Transverse colon (tissue), 4 donors: ENCODE measurements at regions not wholly inside any gene's neighbourhood (a gene's known extent, or its start where the extent isn't known, plus 50 kb on each side); places are given as distances from the start of the nearest gene placed in this dataset.

ENCODE experiments used
- DNase-seq: peaks from one replicate; pipeline ENCODE4 v3.0.0-alpha.2; 2019
- H3K27ac ChIP-seq, 4 donors: fragments of 200-600 bp; sonication (generic); 2 replicates each; pipeline ENCODE4 v1.5.1; 2016 to 2018; ENCODE audit warnings: inconsistent platforms in 4 of 4
- H3K27me3 ChIP-seq: fragments of 200-600 bp; sonication (generic); 2 replicates; pipeline ENCODE4 v1.5.1; 2017; ENCODE audit warnings: inconsistent platforms
- H3K36me3 ChIP-seq, 4 donors: fragments of 200-600 bp; sonication (generic); 2 replicates each; pipeline ENCODE4 v1.5.1; 2017 to 2019; ENCODE audit warnings: inconsistent platforms in 4 of 4
- H3K4me1 ChIP-seq, 4 donors: fragments of 200-600 bp; sonication (generic); 2 replicates each; pipeline ENCODE4 v1.5.1; 2017 to 2020; ENCODE audit warnings: inconsistent platforms in 4 of 4
- H3K4me3 ChIP-seq, 4 donors: fragments of 200-600 bp; sonication (generic); 1 replicate in 1 of 4; 2 replicates in 3 of 4; pipeline versions ENCODE4 v1.5.1 to v1.6.1; 2017 to 2019; ENCODE audit warnings: inconsistent platforms in 4 of 4
- H3K9me3 ChIP-seq, 2 donors: fragments of 200-600 bp; sonication (generic); 2 replicates each; pipeline ENCODE4 v1.5.1; 2017 to 2019; ENCODE audit warnings: inconsistent platforms in 2 of 2
- CTCF ChIP-seq, 5 experiments: fragments of 200-600 bp in 3 of 5; fragments of 450-650 bp in 2 of 5; sonication (generic) in 3 of 5; IDR thresholded peaks; 1 replicate in 2 of 5; 2 replicates in 3 of 5; pipeline ENCODE4 v1.5.1; 2016 to 2017; ENCODE audit warnings: antibody characterized with exemption in 5 of 5, inconsistent platforms in 3 of 5, mild to moderate bottlenecking in 2 of 5, moderate library complexity in 1 of 5
- EP300 ChIP-seq: sonication (generic); formaldehyde crosslinking; IDR thresholded peaks from one replicate; pipeline ENCODE4 v1.6.1; 2017; ENCODE audit warnings: antibody characterized with exemption, low read depth
- POLR2A ChIP-seq: fragments of 450-650 bp; IDR thresholded peaks from one replicate; pipeline ENCODE4 v1.6.1; 2016; ENCODE audit warnings: antibody characterized with exemption, mild to moderate bottlenecking, moderate library complexity
- POLR2AphosphoS5 ChIP-seq, 3 donors: sonication (generic); formaldehyde crosslinking; IDR thresholded peaks; one replicate each; pipeline ENCODE4 v1.6.1; 2016; ENCODE audit warnings: antibody characterized with exemption in 3 of 3
- WGBS, 2 donors: methylation state at CpG; one replicate each; pipeline ENCODE4 v1.1.5; 2018; ENCODE audit warnings: low coverage in 1 of 2; 5-methylcytosine and 5-hydroxymethylcytosine counted together
- in situ Hi-C, 4 donors: fragments of 200-750 bp; cut with MboI; loops; one replicate each; pipeline versions ENCODE4 v1.15.0 to v1.15.1; 2017; ENCODE audit warnings: low sequenced_read_pairs in 3 of 4, low pct_ligation_motif_present in 1 of 4, low pct_unique_long_range_greater_than_20kb in 1 of 4
- intact Hi-C: fragments of 100-400 bp; cut with DNase I; formaldehyde crosslinking; loops from one replicate; pipeline ENCODE4 v1.15.1; 2023; ENCODE audit warnings: low total_unique reads

DNA sequence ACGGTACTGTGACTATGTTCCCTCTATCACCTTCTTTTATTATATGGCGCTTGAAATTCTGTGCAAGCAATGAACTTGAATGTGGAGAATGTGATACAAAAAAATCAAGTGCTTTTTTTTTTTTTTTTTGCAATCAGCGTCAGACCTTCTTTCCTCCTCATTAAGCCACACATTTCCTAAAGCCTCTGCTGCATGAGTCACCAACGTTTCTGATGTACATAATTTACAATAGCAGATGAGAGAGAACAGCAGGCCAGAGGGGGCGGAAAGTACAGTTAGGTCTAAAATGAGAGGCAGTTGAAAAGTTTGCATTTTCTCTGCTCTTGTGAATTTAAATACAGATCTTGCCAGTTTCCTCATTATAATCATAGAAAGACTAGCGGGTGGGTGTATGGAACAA lies 114.6 kb upstream of the RIPOR2 start:
- intact Hi-C loops (no loop called here), in situ Hi-C loops (no loop called here)
- peaks cover 0 to 31% (median 3%) of the 10 kb centered on the region in 4 donors for H3K4me1 ChIP-seq
- H3K9me3 ChIP-seq: no peaks in the 10 kb centered on the region
- H3K36me3 ChIP-seq: no peaks in the 10 kb centered on the region
- H3K4me3 ChIP-seq: no peak overlapping the region
- H3K27ac ChIP-seq: peak overlapping the region in 1 of 4 donors; percentile 52
- no peaks in the 10 kb centered on the region for H3K27me3 ChIP-seq
- 18 to 23% methylated on average over 5 to 6 of the region's 6 CpGs for WGBS, 2 donors
- peak; percentile 22 for DNase-seq
- TF ChIP-seq CTCF (IDR thresholded peaks at IDR 0.05) (no peak), POLR2A (no peak), POLR2AphosphoS5 (IDR thresholded peaks at IDR 0.05) (no peak), EP300 (no peak)

DNA sequence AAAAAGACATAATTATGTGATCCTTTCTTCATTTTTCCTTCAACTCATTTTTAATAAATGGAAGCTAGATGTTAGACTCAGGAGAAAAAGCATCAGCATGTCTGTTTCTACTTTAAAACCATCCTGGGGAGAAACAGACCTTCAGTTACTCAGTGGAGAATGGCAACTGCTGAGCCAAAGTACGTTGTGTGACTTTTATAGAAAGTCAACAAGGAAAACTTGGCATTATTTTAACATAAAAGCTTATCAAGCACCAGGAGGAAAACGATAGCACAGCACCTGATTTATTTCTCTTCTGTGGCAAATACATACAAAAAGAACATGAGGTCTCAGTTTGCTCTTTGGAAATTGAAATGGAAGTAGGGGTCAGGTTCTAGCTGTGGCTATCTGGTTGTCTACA lies 115.3 kb upstream of the RIPOR2 start:
- no peaks in the 10 kb centered on the region for H3K36me3 ChIP-seq
- TF ChIP-seq EP300: no peak
- TF ChIP-seq POLR2AphosphoS5 (IDR thresholded peaks at IDR 0.05): no peak
- TF ChIP-seq CTCF (IDR thresholded peaks at IDR 0.05): no peak
- no peak for TF ChIP-seq POLR2A
- H3K27ac ChIP-seq: peak overlapping the region in 1 of 4 donors; percentile 52
- no peaks in the 10 kb centered on the region for H3K9me3 ChIP-seq
- 7 to 17% methylated on average over 2 of the region's 2 CpGs for WGBS, 2 donors
- DNase-seq: no peak
- H3K4me3 ChIP-seq: no peak overlapping the region
- intact Hi-C loops: no loop called here
- in situ Hi-C loops: no loop called here
- H3K27me3 ChIP-seq: no peaks in the 10 kb centered on the region
- H3K4me1 ChIP-seq: peaks cover 0 to 31% (median 3%) of the 10 kb centered on the region in 4 donors

- no peak for TF ChIP-seq EP300
- TF ChIP-seq POLR2AphosphoS5 (IDR thresholded peaks at IDR 0.05): peak in 1 of 3 donors; percentile 13
- TF ChIP-seq CTCF (IDR thresholded peaks at IDR 0.05): no peak
- H3K27ac ChIP-seq: no peak overlapping the region
- intact Hi-C loops: no loop called here
- in situ Hi-C loops: no loop called here
- 64% methylated on average over 1 of the region's 1 CpG; no CpG with 5 or more reads in 1 of the 2 donors for WGBS, 2 donors
- DNase-seq: peak; percentile 30
- no peaks in the 10 kb centered on the region for H3K27me3 ChIP-seq
- H3K9me3 ChIP-seq: no peaks in the 10 kb centered on the region
- H3K36me3 ChIP-seq: no peaks in the 10 kb centered on the region
- H3K4me3 ChIP-seq: no peak overlapping the region
- H3K4me1 ChIP-seq: peaks cover 0 to 31% (median 3%) of the 10 kb centered on the region in 4 donors
These were observed 116.4 kb upstream of the RIPOR2 start for GRCh38 chr6:25052181-25052580.

- no peak for DNase-seq
- whole genome bisulfite sequencing, 2 donors: 60% methylated on average over 1 to 2 of the region's 2 CpGs
- H3K4me1 ChIP-seq: peaks cover 0 to 31% (median 3%) of the 10 kb centered on the region in 4 donors
- intact Hi-C loops (no loop called here), in situ Hi-C loops (no loop called here)
- no peaks in the 10 kb centered on the region for H3K9me3 ChIP-seq
- H3K4me3 ChIP-seq: no peak overlapping the region
- no peaks in the 10 kb centered on the region for H3K36me3 ChIP-seq
- no peaks in the 10 kb centered on the region for H3K27me3 ChIP-seq
- TF ChIP-seq POLR2AphosphoS5 (IDR thresholded peaks at IDR 0.05) (peak in 1 of 3 donors; percentile 26), CTCF (IDR thresholded peaks at IDR 0.05) (no peak), POLR2A (no peak), EP300 (no peak)
- peak overlapping the region in 3 of 4 donors; percentile 24 to 71 (median 47) for H3K27ac ChIP-seq
These were observed 118.2 kb upstream of the RIPOR2 start for GRCh38 chr6:25053875-25054371.
